Epithelial cell of prostate (primary cell): ENCODE measurements at regions not wholly inside any gene's neighbourhood (a gene's known extent, or its start where the extent isn't known, plus 50 kb on each side); places are given as distances from the start of the nearest gene placed in this dataset.
"Not testable (repeated sequence)": the region's sequence is repeated elsewhere in the genome, so short reads cannot be mapped to it uniquely, and the experiment has no call there.

Source experiments
- DNase-seq: peaks from one replicate; pipeline ENCODE4 v3.0.0-alpha.2; 2011; ENCODE audit warnings: low read depth, low spot score
- H3K27ac ChIP-seq: fragments of 450-650 bp; 2 replicates; pipeline ENCODE4 v1.5.1; 2017; ENCODE audit warnings: mild to moderate bottlenecking

- no peak overlapping the region for H3K27ac ChIP-seq
- DNase-seq, result no peak
Observed at GRCh38 chr5:17947029-17947428, 312.8 kb downstream of the TAF11L14 start.

- peak overlapping the region; percentile 82 for H3K27ac ChIP-seq
- peak; percentile 79 for DNase-seq
Observed at GRCh38 chr5:17951392-17952169, 317.3 kb downstream of the TAF11L14 start.

- H3K27ac ChIP-seq, result peak overlapping the region; percentile 82
- DNase-seq, result no peak
Observed at GRCh38 chr5:17952231-17952630, 318.0 kb downstream of the TAF11L14 start.

DNA sequence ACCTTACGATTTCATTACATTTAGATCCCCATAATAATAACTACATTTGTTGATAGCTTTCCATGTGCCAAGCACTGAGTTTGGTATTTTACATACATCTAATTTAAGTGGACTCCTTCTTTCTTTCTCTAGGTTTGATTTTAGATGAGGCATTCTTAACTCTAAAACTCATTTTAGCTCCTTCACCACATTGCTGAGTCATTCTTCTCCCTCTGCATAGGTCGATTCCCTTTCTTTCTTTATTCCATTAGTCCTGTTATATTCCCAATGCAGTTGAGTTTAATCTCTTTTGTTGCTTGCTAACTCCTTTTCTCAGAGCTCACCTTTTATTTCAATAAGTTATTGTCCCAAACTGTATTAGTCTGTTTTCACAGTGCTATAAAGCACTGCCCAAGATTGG is 329.8 kb downstream of the TAF11L14 start:
- no peak for DNase-seq

GRCh38 chr5:17966640-17967402 is 332.6 kb downstream of the TAF11L14 start:
- DNase-seq, result peak; percentile 50
- no peak overlapping the region for H3K27ac ChIP-seq

More for the DNA sequence above, 329.8 kb downstream of the TAF11L14 start:
- H3K27ac ChIP-seq, result no peak overlapping the region

GRCh38 chr5:17976404-17976803 is 342.1 kb downstream of the TAF11L14 start:
- DNase-seq, result no peak
- H3K27ac ChIP-seq, result no peak overlapping the region

DNA sequence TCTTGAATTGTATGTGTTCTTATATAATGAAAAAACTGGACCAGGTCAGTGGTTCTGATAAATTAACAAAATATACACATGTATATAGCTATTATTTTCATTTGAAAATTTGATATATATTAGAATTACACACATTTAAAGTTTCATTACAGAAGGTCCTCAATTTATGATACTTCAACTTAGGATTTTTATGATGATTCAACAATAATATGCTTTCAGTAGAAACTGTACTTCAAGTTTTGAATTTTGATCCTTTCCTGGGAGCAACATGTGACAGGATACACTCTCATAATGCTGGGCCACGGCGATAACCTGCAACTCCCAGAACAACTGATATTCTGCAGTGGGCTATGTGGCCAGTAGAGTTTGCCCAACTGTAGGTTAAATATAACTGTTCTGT is 344.7 kb downstream of the TAF11L14 start:
- DNase-seq, result no peak
- no peak overlapping the region for H3K27ac ChIP-seq

- DNase-seq, H3K27ac ChIP-seq: not testable (repeated sequence)
Observed at GRCh38 chr5:17982626-17983025, 348.4 kb downstream of the TAF11L14 start.

GRCh38 chr5:17989036-17989435 is 354.8 kb downstream of the TAF11L14 start:
- DNase-seq, result no peak

GRCh38 chr5:17989567-17990563 is 355.6 kb downstream of the TAF11L14 start:
- no peak for DNase-seq
- no peak overlapping the region for H3K27ac ChIP-seq

More at GRCh38 chr5:17989036-17989435, 354.8 kb downstream of the TAF11L14 start:
- no peak overlapping the region for H3K27ac ChIP-seq

DNA sequence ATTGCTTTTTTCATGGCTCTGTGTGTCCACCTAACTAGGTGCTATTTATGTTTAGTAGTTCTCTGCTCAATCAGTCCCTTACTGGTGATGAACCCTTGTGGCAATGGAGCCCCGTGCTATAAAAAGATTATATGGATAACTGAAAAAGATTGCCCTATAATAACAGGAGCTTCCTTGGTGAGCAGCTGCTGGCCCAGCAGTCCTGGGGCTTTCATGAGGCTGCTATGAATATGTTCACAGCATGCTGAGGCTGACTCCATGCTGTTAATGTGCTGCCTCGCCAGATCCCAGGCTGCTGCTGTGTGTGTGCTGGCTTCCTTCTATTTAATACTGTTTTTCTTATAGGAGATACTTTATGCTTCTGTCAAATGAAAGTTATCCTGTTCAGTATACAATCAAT is 357.5 kb downstream of the TAF11L14 start:
- no peak for DNase-seq
- no peak overlapping the region for H3K27ac ChIP-seq

DNA sequence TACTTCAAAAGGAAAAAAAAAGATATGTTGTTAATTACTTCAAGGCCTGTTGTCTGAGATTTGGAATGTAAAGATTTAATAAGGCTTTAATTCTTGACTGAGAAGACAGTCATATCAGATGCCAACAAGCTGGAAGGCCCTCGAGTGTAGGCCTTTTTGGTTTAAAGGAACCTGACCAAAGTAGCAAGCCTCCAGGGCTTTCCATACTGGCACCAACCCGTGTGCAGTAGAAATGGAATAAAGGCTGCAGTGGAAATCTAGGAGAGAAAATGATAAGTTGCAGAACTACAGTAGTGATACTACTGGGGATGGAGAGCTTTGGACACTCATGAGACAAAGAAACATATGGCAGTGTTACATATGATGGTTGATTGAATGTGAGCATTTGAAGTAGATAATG is 358.0 kb downstream of the TAF11L14 start:
- DNase-seq, result no peak
- H3K27ac ChIP-seq, result no peak overlapping the region

DNA sequence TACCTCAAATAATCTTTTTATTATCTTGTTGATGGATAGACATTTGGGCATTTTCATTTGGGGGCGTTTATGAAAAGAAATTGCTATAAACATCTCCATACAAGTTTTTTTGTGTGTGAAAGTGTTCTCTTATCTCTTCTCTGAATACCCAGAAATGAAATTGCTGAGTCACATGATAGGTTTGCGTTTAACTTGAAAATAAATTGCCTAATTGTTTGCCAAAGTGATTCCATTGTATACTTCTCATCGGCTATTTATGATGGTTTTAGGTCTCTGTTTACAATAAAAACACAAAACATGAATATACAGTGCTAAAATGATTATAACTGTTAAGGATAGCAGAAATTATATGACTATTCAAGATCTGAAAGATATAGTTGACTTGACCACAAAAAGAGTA is 361.7 kb downstream of the TAF11L14 start:
- no peak overlapping the region for H3K27ac ChIP-seq
- DNase-seq, result no peak

DNA sequence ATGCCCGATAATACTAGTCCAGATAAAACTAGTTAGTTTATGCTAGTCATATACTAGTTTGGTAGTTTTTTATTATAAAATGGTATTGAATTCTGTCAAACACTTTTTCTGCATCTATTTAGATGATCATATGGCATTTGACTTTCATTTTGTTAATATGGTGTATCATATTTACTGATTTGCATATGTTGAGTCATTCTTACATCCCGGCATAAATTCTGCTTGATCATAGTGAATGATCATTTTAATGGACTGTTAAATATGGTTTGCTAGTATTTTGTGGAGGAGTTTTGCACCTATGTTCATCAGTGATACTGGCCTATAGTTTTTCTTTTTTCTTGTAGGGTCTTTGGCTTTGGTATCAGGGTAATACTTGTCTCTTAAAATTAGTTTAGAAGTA is 365.6 kb downstream of the TAF11L14 start:
- no peak overlapping the region for H3K27ac ChIP-seq
- no peak for DNase-seq

DNA sequence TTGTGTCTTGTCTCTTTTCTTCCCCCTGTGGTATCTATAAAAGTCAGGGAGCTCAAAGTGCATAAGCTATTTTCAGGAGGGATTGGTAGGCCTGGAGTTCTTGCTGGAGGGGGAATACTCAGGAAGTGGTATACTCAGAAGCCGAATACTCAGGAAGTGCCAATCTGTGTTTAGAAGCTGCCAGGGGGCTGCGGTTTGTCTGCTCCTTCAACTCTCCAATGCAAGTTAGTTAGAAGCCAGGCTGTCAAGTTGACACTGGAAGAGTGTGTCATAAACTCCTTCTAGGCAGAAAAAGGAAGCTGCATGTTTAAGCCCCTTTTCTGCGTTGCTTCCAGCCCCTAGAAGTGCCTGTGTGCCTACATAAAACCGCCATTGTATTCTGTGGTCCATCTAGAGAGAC is 366.5 kb downstream of the TAF11L14 start:
- DNase-seq, result no peak

DNA sequence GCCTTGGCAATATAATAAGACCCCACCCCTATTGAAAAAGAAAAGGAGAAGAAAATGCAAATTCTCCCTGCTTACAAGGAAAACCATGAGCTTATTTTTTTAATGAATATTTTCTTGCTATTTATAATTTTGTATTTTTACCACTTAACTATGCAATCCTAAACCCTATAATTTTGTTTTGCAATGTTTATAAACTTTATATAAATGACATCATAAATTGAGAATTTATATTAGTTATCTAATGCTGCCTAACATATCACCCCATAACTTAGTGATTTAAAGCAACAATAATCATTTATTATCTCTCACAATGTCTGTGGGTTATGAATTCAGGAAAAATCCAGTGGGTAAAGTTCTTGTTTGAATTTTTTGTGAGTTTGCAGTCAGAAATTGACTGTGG is 369.1 kb downstream of the TAF11L14 start:
- DNase-seq, result no peak
- no peak overlapping the region for H3K27ac ChIP-seq

More for the DNA sequence above, 366.5 kb downstream of the TAF11L14 start:
- no peak overlapping the region for H3K27ac ChIP-seq

DNA sequence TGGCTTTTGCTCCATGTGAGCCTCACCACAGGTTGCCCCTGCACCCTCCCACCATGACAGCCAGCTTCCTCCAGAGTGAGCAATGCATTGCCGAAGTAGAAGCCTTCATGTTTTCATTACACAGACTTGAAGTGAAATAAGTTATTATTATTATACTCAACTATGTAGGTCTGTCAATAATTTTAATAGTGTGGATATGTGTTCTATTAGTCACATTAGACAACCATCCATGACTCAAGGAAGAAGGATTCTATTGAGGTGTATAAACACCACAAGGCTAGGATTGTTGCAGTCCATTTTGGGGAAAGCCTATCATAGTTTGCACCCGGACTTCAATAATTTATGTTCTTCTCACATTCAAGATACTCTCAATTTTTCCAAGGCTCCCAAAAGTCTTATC is 369.5 kb downstream of the TAF11L14 start:
- no peak overlapping the region for H3K27ac ChIP-seq
- DNase-seq, result peak; percentile 14

DNA sequence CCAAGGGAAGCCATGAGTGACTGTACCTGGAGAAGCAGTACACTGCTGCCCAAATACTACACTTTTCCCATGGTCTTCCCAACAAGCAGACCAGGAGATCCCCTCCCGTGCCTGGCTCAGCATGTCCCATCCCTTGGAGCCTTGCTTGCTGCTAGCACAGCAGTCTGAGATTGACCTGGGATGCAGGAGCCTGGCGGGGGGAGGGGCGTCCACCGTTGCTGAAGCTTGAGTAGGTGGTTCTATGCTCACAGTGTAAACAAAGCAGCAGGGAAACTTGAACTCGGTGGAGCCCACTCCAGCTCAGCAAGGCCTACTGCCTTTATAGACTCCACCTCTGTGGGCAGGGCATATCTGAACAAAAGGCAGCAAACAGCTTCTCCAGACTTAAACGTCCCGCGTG is 372.0 kb downstream of the TAF11L14 start:
- not testable (repeated sequence) for DNase-seq, H3K27ac ChIP-seq

DNA sequence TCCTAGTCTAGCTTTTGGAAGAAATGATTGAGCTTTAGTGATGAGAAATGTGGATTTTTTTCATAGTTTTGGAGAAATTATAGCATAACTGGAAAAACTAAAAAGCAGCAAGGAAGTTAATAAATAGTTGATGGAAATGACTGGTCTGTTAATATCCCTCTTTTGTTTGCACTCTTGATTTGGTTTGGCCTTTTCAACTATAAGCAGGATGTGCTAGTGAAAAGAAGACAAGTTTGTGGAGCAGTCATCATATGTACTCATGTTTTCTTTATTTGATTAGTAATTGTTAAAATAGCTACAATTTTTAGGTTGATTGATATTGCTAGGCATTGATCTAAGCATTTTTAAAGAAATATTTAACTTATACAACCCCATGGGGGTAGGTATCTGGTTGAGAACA is 374.7 kb downstream of the TAF11L14 start:
- H3K27ac ChIP-seq, result no peak overlapping the region
- DNase-seq, result no peak

GRCh38 chr5:18010053-18010452 is 375.8 kb downstream of the TAF11L14 start:
- no peak for DNase-seq
- H3K27ac ChIP-seq, result no peak overlapping the region
